HG03432 (cell line): ENCODE measurements at regions not wholly inside any gene's neighbourhood (a gene's known extent, or its start where the extent isn't known, plus 50 kb on each side); places are given as distances from the start of the nearest gene placed in this dataset.
"Not testable (repeated sequence)": the region's sequence is repeated elsewhere in the genome, so short reads cannot be mapped to it uniquely, and the experiment has no call there.

Experiments used
- ATAC-seq: cut with Tn5 transposase; IDR thresholded peaks from one replicate; pipeline ENCODE4 v1.9.1; 2021; ENCODE audit warnings: mild to moderate bottlenecking, moderate library complexity; ENCODE audit not compliant: unreplicated experiment

- ATAC-seq = no peak
Observed at GRCh38 chr17:65314212-65314611, 177.0 kb downstream of the RGS9 start.

DNA sequence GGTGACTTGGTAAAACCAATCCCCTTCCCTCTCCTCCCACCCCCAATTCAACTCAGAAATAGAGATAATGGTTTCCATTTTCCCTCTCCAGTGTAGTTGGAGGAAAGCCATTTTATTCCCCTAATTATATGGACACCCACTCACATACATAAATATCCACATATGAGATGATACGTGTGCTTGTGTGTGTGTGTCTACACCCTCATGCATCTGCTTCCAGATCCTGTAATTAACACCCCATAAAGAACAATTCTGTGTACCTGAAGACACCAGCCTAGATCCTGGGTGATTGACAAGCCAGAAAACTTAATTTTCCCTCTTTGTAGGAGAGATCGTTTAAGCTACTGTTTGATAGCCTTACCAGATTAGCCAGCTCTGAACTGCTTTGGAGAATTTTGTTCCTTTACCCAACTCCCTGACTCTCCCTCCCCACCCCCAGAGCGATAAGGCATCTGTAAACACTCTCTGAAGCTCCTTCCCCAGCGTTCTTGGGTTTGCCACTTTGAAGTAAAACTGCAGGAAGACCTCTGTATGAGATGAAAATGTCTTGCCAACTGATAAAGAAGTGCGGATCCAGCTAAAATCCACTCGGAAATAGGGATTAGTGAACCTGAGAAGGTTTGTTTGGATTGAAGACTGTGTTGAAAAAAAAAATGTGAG is 175.7 kb downstream of the RGS9 start:
- ATAC-seq = no peak

GRCh38 chr17:65311261-65311660 is 174.1 kb downstream of the RGS9 start:
- no peak for ATAC-seq

DNA sequence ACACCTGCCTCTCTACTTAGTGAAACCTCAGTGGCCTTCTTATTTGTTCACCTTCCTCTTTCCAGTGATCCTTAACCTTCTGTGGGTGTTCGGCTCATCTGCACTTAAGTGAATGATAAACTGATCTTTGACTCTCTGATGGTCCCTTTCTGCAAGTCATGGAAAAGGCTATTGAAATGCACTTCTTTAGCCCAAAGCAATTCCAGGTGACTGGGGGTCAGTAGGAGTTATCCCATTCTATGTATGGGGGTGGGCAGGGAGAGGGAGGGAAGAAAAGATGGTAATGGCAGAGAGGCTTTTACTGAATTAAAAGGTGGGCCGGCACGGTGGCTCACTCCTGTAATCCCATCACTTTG is 170.8 kb downstream of the RGS9 start:
- ATAC-seq = no peak

- no peak for ATAC-seq
Observed at GRCh38 chr17:65307081-65307960, 170.2 kb downstream of the RGS9 start.

DNA sequence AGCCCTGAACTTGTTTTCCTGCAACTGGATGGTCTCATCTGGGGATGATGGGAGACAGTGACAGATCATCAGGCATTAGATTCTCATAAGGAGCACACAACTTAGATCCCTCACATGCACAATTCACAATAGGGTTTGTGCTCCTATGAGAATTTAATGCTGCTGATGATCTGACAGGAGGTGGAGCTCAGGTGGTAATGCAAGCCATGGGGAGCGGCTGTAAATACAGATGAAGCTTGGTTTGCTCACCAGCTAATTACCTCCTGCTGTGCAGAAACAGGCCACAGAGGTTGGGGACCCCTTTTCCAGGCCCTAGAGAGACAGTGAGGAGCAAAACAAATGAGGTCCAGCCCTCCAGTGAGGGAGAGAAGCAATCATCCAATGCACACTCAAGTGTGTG is 168.6 kb downstream of the RGS9 start:
- ATAC-seq = no peak

DNA sequence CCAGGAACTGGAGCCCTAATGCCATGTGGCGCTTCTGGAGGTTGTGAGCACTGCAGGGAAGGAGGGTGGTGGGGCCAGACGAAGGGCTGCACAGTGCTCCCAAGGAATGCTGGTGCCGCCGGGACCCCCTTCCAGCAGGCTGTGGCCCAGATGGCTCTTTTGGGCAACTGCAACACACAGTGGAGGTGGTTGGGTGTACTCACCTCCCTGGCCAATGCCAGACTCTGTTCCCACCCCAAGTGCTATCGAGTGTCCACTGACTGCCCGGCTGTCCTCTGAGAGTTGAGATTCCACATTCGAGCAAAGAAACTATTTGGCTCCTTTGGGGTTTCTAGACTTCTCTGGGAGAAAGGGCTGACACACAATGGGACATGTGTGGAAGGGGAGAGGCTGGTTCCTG is 167.9 kb downstream of the RGS9 start:
- no peak for ATAC-seq

GRCh38 chr17:65301882-65302281 is 164.7 kb downstream of the RGS9 start:
- ATAC-seq = not testable (repeated sequence)

DNA sequence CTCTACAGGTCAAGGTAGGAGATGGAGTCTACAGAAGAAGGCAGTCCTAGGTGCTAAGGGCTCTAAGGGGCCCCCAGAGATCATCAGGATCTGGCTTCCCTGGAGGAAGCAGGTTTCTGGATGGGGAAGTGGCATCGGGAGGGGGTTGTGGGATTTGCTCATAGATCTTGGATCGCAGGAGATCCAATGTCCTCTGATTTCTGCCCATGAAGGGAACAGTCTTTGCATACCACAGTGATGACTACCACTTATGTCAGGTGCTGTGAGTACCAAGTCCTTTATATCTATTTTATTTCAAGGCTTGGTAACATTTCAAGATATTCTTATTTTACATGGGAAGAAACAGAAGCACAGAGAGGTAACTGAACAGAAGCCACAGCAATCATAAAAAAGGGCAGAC is 164.0 kb downstream of the RGS9 start:
- no peak for ATAC-seq

DNA sequence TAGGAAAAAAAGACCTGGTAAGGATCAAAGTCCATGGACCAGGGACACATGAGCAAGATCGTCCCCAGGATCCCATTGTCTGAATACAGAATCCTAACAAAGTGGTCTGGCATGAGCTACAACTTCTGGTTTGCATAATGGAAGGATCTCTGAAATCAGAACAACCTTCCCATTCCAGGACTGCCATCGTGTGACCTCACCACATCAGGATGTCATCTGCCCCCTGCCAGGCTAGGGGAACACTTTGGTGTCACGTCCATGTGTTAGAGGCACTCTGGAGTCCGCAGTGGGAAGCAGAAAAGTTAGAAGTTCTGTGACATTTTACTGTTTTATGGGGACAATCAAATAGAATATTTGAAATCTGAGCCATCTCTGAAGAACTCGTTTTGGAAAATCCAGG is 160.7 kb downstream of the RGS9 start:
- no peak for ATAC-seq

- ATAC-seq = no peak
Observed at GRCh38 chr17:65297384-65297783, 160.2 kb downstream of the RGS9 start.

- peak; percentile 72 for ATAC-seq
Observed at GRCh38 chr17:65294181-65294719, 157.1 kb downstream of the RGS9 start.

DNA sequence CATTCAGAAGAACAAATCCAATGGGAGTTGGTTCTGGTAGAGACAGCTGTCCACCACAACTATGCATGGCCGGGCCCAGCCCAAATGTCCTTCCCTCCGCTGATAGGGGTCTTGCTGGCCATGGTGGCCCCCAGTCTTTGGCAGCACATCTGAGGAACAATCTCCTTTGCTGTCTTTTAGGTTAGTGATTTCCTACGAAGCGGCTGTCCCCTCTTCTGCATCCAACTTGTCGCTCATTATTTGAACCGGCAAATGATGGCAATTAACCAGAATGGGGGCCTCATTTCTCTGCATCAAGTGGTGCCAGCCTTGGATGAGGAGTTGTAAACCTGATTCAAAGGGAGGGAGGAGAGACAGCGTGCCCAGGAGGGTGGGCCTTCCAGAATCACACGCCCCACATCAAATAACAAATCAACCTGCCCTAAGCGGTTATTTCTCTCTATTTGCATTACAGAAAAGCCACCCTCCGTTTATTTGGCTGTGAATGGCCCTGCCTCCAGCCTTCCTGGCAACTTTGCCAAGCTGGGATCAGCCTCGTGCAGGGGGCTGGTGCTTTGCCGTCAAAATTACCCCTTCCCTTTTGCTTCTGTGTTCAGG is 156.5 kb downstream of the RGS9 start:
- no peak for ATAC-seq

DNA sequence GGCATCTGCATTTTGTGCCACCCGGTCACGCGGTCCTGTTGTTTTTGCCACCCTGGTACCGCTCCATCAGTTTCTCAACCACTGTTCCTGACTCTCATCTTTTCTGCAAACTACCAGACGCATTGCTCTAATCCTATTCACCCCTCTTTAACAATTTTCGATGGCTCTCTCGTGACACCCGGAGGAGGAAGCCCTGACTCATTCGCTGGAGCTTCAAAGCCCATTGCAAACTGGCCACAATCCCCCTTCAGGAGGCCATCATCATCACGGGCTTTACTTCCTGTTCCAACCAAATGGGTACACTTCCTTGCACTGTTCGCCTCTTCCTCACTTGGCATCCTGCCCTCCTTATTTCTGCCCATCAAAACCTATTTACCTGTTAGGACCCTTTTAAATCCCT is 155.3 kb downstream of the RGS9 start:
- no peak for ATAC-seq

- not testable (repeated sequence) for ATAC-seq
Observed at GRCh38 chr17:65291301-65291700, 154.1 kb downstream of the RGS9 start.

- ATAC-seq = no peak
Observed at GRCh38 chr17:65290616-65291015, 153.4 kb downstream of the RGS9 start.

GRCh38 chr17:65290056-65290455 is 152.9 kb downstream of the RGS9 start:
- ATAC-seq = no peak

GRCh38 chr17:65287040-65287439 is 149.9 kb downstream of the RGS9 start:
- ATAC-seq = no peak

DNA sequence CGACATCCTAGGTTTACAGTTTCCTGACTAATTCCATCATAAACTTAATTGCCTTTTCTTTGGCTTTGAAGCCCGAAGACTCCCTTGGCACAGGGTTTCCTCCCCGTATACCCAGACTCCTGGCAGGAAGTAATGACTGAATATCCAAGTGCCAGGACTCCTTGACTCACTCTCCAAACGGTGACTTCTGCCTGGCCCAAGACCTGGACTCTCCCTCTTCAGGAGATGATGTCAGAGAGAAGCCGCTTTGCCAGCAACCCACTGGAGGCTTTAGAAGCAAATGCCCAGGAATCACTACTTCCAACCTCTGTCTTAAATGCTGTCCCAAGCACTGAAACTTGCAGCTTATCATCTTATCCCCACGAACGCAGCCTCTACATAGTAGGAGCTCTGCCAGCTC is 146.5 kb downstream of the RGS9 start:
- ATAC-seq = no peak

DNA sequence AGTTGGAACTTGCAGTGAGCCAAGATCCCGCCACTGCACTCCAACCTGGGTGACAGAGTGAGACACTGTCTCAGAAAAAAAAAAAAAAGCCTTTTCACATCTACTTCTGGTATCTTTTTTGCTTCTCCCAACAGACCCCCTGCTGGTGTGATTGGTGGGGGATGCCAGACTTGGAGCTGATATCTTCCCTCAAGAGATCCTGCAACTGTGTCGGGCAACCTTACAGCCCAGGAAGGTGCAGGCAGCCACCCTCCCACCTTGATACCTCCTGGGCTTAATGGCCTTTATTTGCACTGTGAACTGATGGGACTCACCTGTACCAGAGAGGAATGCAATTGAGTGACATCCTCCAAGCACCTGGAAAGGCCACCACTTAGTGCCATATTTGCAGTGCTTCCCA is 142.3 kb downstream of the RGS9 start:
- no peak for ATAC-seq

- no peak for ATAC-seq
Observed at GRCh38 chr17:65278820-65279184, 141.6 kb downstream of the RGS9 start.
